T follicular helper cell (primary cell): ENCODE measurements at regions not wholly inside any gene's neighbourhood (a gene's known extent, or its start where the extent isn't known, plus 50 kb on each side); places are given as distances from the start of the nearest gene placed in this dataset.

Experiments used
- DNase-seq: peaks from one replicate; pipeline ENCODE4 v3.0.0-alpha.2; 2020; ENCODE audit warnings: low read depth

GRCh38 chr15:87354661-87355410 lies 901.7 kb downstream of the NTRK3 start:
- no peak for DNase-seq

GRCh38 chr15:87349181-87349580 lies 907.4 kb downstream of the NTRK3 start:
- DNase-seq = no peak

GRCh38 chr15:87348746-87349145 lies 907.8 kb downstream of the NTRK3 start:
- no peak for DNase-seq

GRCh38 chr15:87347806-87348515 lies 908.6 kb downstream of the NTRK3 start:
- DNase-seq = no peak

- DNase-seq = no peak
Observed at GRCh38 chr15:87345961-87346360, 910.6 kb downstream of the NTRK3 start.

GRCh38 chr15:87343966-87344365 lies 912.6 kb downstream of the NTRK3 start:
- DNase-seq = no peak

GRCh38 chr15:87340370-87340769 lies 916.2 kb downstream of the NTRK3 start:
- DNase-seq = no peak

- DNase-seq = no peak
Observed at GRCh38 chr15:87326269-87326668, 930.3 kb downstream of the NTRK3 start.

- DNase-seq = no peak
Observed at GRCh38 chr15:87322870-87323269, 933.7 kb downstream of the NTRK3 start.

GRCh38 chr15:87322265-87322664 lies 934.3 kb downstream of the NTRK3 start:
- DNase-seq = no peak

- no peak for DNase-seq
Observed at GRCh38 chr15:87317900-87318299, 938.6 kb downstream of the NTRK3 start.

GRCh38 chr15:87312221-87312620 lies 944.3 kb downstream of the NTRK3 start:
- no peak for DNase-seq

GRCh38 chr15:87300146-87300545 lies 956.4 kb downstream of the NTRK3 start:
- no peak for DNase-seq

GRCh38 chr15:87294854-87295253 lies 961.7 kb downstream of the NTRK3 start:
- DNase-seq = no peak

GRCh38 chr15:87293031-87293430 lies 963.5 kb downstream of the NTRK3 start:
- DNase-seq = no peak

GRCh38 chr15:87287156-87287555 lies 969.4 kb downstream of the NTRK3 start:
- DNase-seq = no peak

GRCh38 chr15:87269566-87269965 lies 987.0 kb downstream of the NTRK3 start:
- DNase-seq = no peak

- DNase-seq = no peak
Observed at GRCh38 chr15:87268675-87269074, 987.9 kb downstream of the NTRK3 start.

- no peak for DNase-seq
Observed at GRCh38 chr15:87267798-87268197, 988.7 kb downstream of the NTRK3 start.

GRCh38 chr15:87263871-87264270 lies 992.7 kb downstream of the NTRK3 start:
- no peak for DNase-seq

- DNase-seq = no peak
Observed at GRCh38 chr15:87263296-87263695, 993.2 kb downstream of the NTRK3 start.

- no peak for DNase-seq
Observed at GRCh38 chr15:87245592-87245991, 1010.9 kb downstream of the NTRK3 start.

- no peak for DNase-seq
Observed at GRCh38 chr15:87243474-87243873, 1013.1 kb downstream of the NTRK3 start.
